ENCODE measurements at regions not wholly inside any gene's neighbourhood (a gene's known extent, or its start where the extent isn't known, plus 50 kb on each side); places are given as distances from the start of the nearest gene placed in this dataset.
"Not testable (repeated sequence)": the region's sequence is repeated elsewhere in the genome, so short reads cannot be mapped to it uniquely, and the experiment has no call there.

GRCh38 chr22:44628273-44628672, 73.7 kb upstream of the PRR5 start:
- DNase-seq: no peak

GRCh38 chr22:44627521-44628139, 74.4 kb upstream of the PRR5 start:
- no peak for DNase-seq

GRCh38 chr22:44625981-44626687, 75.9 kb upstream of the PRR5 start:
- DNase-seq: peak; percentile 47 to 58

- no peak for DNase-seq
Observed at GRCh38 chr22:44625421-44625760, 76.6 kb upstream of the PRR5 start.

GRCh38 chr22:44624689-44625420, 77.1 kb upstream of the PRR5 start:
- no peak for DNase-seq

- peak in 1 of 2 experiments; percentile 7 for DNase-seq
Observed at GRCh38 chr22:44623771-44624510, 78.1 kb upstream of the PRR5 start.

GRCh38 chr22:44622679-44623078, 79.3 kb upstream of the PRR5 start:
- no peak for DNase-seq

- DNase-seq: peak in 1 of 2 experiments; percentile 18
Observed at GRCh38 chr22:44622147-44622427, 79.9 kb upstream of the PRR5 start.

GRCh38 chr22:44621401-44622146, 80.4 kb upstream of the PRR5 start:
- DNase-seq: no peak

GRCh38 chr22:44620841-44621257, 81.2 kb upstream of the PRR5 start:
- DNase-seq: no peak

- peak in 1 of 2 experiments; percentile 18 for DNase-seq
Observed at GRCh38 chr22:44620129-44620840, 81.7 kb upstream of the PRR5 start.

GRCh38 chr22:44619560-44620128, 82.4 kb upstream of the PRR5 start:
- DNase-seq: not testable (repeated sequence)

GRCh38 chr22:44618910-44619309, 83.1 kb upstream of the PRR5 start:
- DNase-seq: not testable (repeated sequence)

- DNase-seq: no peak
Observed at GRCh38 chr22:44618400-44618799, 83.6 kb upstream of the PRR5 start.

- no peak for DNase-seq
Observed at GRCh38 chr22:44617828-44618227, 84.2 kb upstream of the PRR5 start.

GRCh38 chr22:44616882-44617655, 84.9 kb upstream of the PRR5 start:
- DNase-seq: no peak

GRCh38 chr22:44616461-44616860, 85.5 kb upstream of the PRR5 start:
- no peak for DNase-seq

- no peak for DNase-seq
Observed at GRCh38 chr22:44615602-44616180, 86.3 kb upstream of the PRR5 start.

- no peak for DNase-seq
Observed at GRCh38 chr22:44615146-44615545, 86.9 kb upstream of the PRR5 start.

- no peak for DNase-seq
Observed at GRCh38 chr22:44613196-44613595, 88.8 kb upstream of the PRR5 start.
